ENCODE measurements at regions not wholly inside any gene's neighbourhood (a gene's known extent, or its start where the extent isn't known, plus 50 kb on each side); places are given as distances from the start of the nearest gene placed in this dataset.

DNA sequence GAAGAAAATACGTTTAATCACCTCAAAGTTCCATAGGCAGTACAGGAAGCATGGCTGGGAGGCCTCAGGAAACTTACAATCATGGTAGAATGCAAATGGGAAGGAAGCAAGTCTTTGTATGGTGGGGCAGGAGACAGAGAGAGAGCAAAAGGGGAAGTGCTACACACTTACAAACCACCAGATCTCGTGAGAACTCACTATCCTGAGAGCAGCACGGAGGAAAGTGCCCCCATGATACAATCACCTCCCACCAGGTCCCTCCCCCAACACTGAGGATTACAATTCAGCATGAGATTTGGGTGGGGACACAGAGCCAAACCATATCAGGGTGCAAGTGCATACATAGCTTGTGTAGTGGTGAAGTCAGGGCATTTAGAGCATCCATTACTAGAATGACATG, 92.3 kb upstream of the ANKRD10 start:
- Histone ChIP-seq H3K14ac (ENCODE audit: insufficient read length) (no peak overlapping the region), H3K9me3 (ENCODE audit: insufficient read depth in 2 of 2, low read depth in 1 of 2, low read length in 1 of 2) (no peaks in the 10 kb centered on the region), H3K4me1 (replicated peaks in 1 of 4; ENCODE audit: control insufficient read depth in 3 of 4, insufficient read depth in 4 of 4, low read length in 3 of 4) (no peaks in the 10 kb centered on the region), H3K79me2 (ENCODE audit: control insufficient read depth in 1 of 2, insufficient read depth in 2 of 2, low read length in 2 of 2) (no peaks in the 10 kb centered on the region), H2AK5ac (ENCODE audit: low read depth, low read length) (no peak overlapping the region), H2BK5ac (ENCODE audit: low read depth, low read length) (no peak overlapping the region), H4K20me1 (replicated peaks in 1 of 2; ENCODE audit: control insufficient read depth in 1 of 2, insufficient read depth in 2 of 2, low read length in 2 of 2) (no peaks in the 10 kb centered on the region), H3K18ac (ENCODE audit: extremely low read depth, low read length) (no peak overlapping the region), H4K91ac (replicated peaks; ENCODE audit: insufficient read length, low read length) (no peak overlapping the region), H2AFZ (ENCODE audit: low read length) (peak overlapping the region; percentile 55), H3K36me3 (ENCODE audit: control insufficient read depth in 2 of 4, insufficient read depth in 4 of 4, low read length in 3 of 4) (no peaks in the 10 kb centered on the region), H3K79me1 (ENCODE audit: low read depth, low read length) (no peaks in the 10 kb centered on the region), H4K5ac (ENCODE audit: insufficient read length, low read depth, low read length) (no peak overlapping the region), H3K4me3 (ENCODE audit: extremely low read depth in 1 of 4, insufficient read depth in 2 of 4, low read depth in 3 of 4, low read length in 4 of 4) (no peak overlapping the region), H3K27me3 (replicated peaks in 1 of 4; ENCODE audit: control insufficient read depth in 3 of 4, extremely low read depth in 1 of 4, insufficient read depth in 3 of 4, low read length in 3 of 4) (no peaks in the 10 kb centered on the region), H3K9ac (replicated peaks in 1 of 4; ENCODE audit: extremely low read depth in 1 of 4, low read depth in 3 of 4, low read length in 3 of 4) (no peak overlapping the region), H2BK12ac (ENCODE audit: low read depth, low read length) (no peak overlapping the region), H3K4ac (replicated peaks; ENCODE audit: insufficient read length, low read depth, low read length) (no peak overlapping the region), H3K56ac (replicated peaks; ENCODE audit: insufficient read length, low read depth, low read length) (no peak overlapping the region), H3K23ac (ENCODE audit: insufficient read length) (no peak overlapping the region), H3K27ac (ENCODE audit: low read depth, low read length) (no peak overlapping the region), H2BK20ac (ENCODE audit: low read length) (no peak overlapping the region), H4K8ac (ENCODE audit: extremely low read depth, insufficient read depth, low read length) (no peak overlapping the region), H2BK15ac (ENCODE audit: low read length) (no peak overlapping the region), H2BK120ac (replicated peaks; ENCODE audit: low read depth, low read length) (no peak overlapping the region), H3K4me2 (ENCODE audit: insufficient read depth in 1 of 2, low read depth in 2 of 2, low read length in 2 of 2) (no peak overlapping the region), H3K23me2 (ENCODE audit: low read depth, low read length) (no peaks in the 10 kb centered on the region)
- POLR2A ChIA-PET (ENCODE audit: partially characterized antibody) = no interaction called here
- FAIRE-seq (no peak), DNase-seq (ENCODE audit: low read depth in 1 of 2, low spot score in 2 of 2) (no peak)
- CTCF ChIA-PET (ENCODE audit: partially characterized antibody) = interaction anchor here (1.0 to 1.4 kb wide), 2 partner anchors 26 to 68 kb away, joined by 3 read pairs; no protein-coding TSS in a partner anchor
- WGBS, 2 experiments (ENCODE audit: extremely low coverage in 1 of 2, insufficient coverage in 1 of 2, insufficient read length in 1 of 2, insufficient replicate concordance in 2 of 2, low coverage in 1 of 2, low lambda C conversion rate in 2 of 2, missing lambda C conversion rate in 1 of 2) = 95% methylated on average over 3 of the region's 3 CpGs; no CpG with 5 or more reads in 1 of the 2 experiments
- TF ChIP-seq SIX5 (IDR thresholded peaks at IDR 0.05; ENCODE audit: low read depth, low read length) (no peak), CTCF (IDR thresholded peaks at IDR 0.05; ENCODE audit: control extremely low read depth in 1 of 3, insufficient read depth in 1 of 3, low read depth in 1 of 3, low read length in 3 of 3) (no peak), HDAC2 (IDR thresholded peaks at IDR 0.05; ENCODE audit: borderline replicate concordance in 1 of 2, low read depth in 2 of 2, low read length in 2 of 2) (no peak), BRCA1 (IDR thresholded peaks at IDR 0.05; ENCODE audit: low read depth, low read length) (no peak), CTBP2 (IDR thresholded peaks at IDR 0.05; ENCODE audit: borderline replicate concordance, insufficient read depth, insufficient read length, low read length) (no peak), KDM5A (IDR thresholded peaks at IDR 0.05; ENCODE audit: low read length) (no peak), YY1 (IDR thresholded peaks at IDR 0.05; ENCODE audit: low read depth, low read length) (no peak), KDM1A (IDR thresholded peaks at IDR 0.05; ENCODE audit: borderline replicate concordance, low read length) (no peak), JUND (IDR thresholded peaks at IDR 0.05; ENCODE audit: low read length) (no peak), MAX (IDR thresholded peaks at IDR 0.05) (no peak), SIN3A (conservative IDR thresholded peaks at IDR 0.05 in 1 of 2, IDR thresholded peaks at IDR 0.05 in 1 of 2; ENCODE audit: low read depth in 1 of 2, low read length in 2 of 2) (no peak)

Data from H1 (cell line).